ENCODE measurements at regions not wholly inside any gene's neighbourhood (a gene's known extent, or its start where the extent isn't known, plus 50 kb on each side); places are given as distances from the start of the nearest gene placed in this dataset.

GRCh38 chr15:38961931-38962330, 397.3 kb upstream of the RASGRP1 start (continued):
- TF ChIP-seq KDM1A (IDR thresholded peaks at IDR 0.05; ENCODE audit: borderline replicate concordance, low read length) (no peak), MAFK (IDR thresholded peaks at IDR 0.05; ENCODE audit: low read depth, low read length) (no peak), GTF2F1 (IDR thresholded peaks at IDR 0.05; ENCODE audit: borderline replicate concordance, low read depth, low read length) (no peak), TBP (IDR thresholded peaks at IDR 0.05; ENCODE audit: low read depth, low read length) (no peak), SIN3A (conservative IDR thresholded peaks at IDR 0.05 in 1 of 2, IDR thresholded peaks at IDR 0.05 in 1 of 2; ENCODE audit: low read depth in 1 of 2, low read length in 2 of 2) (no peak)
